ENCODE measurements at regions not wholly inside any gene's neighbourhood (a gene's known extent, or its start where the extent isn't known, plus 50 kb on each side); places are given as distances from the start of the nearest gene placed in this dataset.

DNA sequence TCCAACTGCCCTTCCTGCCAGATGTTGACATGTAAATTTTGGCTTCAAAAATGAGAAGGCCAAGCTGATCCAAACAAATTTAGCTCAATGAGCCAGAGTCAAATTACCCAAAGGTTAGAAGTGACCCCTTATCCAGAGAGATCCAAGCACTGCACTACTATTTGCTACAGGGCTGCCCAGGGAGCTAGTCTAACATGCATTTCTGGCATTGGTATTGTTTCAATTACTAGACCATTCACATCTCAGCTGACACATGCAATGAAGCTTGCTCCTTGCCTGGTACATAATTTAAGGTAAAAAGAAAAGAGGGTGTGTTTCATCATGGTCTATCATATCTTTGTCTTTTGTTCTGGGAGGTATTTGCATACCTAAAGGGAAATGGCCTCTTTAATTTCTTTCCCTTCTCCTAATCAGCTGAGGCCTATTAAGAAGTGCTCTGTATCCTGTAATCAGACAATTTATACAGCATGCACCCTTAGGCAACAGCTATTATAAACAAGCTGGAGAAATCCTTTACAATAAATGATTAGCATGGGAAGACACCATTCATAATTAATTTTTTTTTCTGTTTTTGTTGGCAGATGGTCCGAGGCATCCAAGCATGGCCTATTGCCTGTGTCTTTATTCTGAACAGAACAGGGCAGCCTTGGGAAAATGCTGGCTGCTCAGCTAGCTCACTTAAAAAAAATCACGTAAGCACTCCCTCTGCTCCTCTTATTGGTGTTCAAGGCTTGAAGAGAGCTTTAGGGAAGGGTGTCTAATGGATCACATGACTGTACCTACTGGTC, 161.5 kb upstream of the SALL1 start:
- TF ChIP-seq GATA2 (IDR thresholded peaks at IDR 0.05; ENCODE audit: low read depth, low read length), result no peak
- no peak for TF ChIP-seq GATA3 (IDR thresholded peaks at IDR 0.05; ENCODE audit: low read depth, low read length)

Data from SH-SY5Y (cell line).